ENCODE measurements at regions not wholly inside any gene's neighbourhood (a gene's known extent, or its start where the extent isn't known, plus 50 kb on each side); places are given as distances from the start of the nearest gene placed in this dataset.

DNA sequence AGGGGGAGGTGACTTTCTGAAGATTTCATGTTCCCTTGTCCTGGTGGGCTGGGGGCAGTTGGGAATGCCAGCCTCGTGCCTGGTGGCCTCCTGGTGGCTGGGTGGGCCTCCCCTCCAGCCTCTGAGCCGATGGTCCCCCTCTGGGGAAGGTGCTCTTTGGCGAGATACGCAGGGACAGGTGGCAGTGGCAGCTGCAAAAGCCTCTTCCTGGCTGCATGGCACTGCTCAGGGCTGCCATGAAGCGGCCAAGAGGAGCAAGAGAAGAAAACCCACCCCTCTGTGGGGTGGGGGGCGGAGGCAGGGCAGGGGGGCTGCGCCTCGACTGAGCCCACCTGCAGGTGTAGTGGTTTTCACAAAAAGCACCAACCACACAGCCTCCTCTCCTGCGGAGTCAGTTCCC lies 61.8 kb upstream of the PHF21B start:
- no peaks in the 10 kb centered on the region for H3K4me1 ChIP-seq (ENCODE audit: control insufficient read depth in 2 of 2, insufficient read depth in 2 of 2, low read length in 2 of 2)
- H3K4me3 Mint-ChIP-seq, result no peak overlapping the region
- H3K4me1 Mint-ChIP-seq, result no peaks in the 10 kb centered on the region
- ChIA-PET CTCF (no interaction called here), POLR2A (no interaction called here)
- DNase-seq, result no peak
- TF ChIP-seq, protein P1, sequence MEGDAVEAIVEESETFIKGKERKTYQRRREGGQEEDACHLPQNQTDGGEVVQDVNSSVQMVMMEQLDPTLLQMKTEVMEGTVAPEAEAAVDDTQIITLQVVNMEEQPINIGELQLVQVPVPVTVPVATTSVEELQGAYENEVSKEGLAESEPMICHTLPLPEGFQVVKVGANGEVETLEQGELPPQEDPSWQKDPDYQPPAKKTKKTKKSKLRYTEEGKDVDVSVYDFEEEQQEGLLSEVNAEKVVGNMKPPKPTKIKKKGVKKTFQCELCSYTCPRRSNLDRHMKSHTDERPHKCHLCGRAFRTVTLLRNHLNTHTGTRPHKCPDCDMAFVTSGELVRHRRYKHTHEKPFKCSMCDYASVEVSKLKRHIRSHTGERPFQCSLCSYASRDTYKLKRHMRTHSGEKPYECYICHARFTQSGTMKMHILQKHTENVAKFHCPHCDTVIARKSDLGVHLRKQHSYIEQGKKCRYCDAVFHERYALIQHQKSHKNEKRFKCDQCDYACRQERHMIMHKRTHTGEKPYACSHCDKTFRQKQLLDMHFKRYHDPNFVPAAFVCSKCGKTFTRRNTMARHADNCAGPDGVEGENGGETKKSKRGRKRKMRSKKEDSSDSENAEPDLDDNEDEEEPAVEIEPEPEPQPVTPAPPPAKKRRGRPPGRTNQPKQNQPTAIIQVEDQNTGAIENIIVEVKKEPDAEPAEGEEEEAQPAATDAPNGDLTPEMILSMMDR (IDR thresholded peaks at IDR 0.05), result no peak
- no peak for TF ChIP-seq EZH2 (IDR thresholded peaks at IDR 0.05; ENCODE audit: borderline replicate concordance, insufficient read depth, low read depth, low read length, poor library complexity, severe bottlenecking)
- no peaks in the 10 kb centered on the region for H3K36me3 ChIP-seq (replicated peaks in 1 of 2; ENCODE audit: control extremely low read depth in 1 of 2, control insufficient read depth in 1 of 2, extremely low read depth in 1 of 2, insufficient read depth in 2 of 2, low read length in 1 of 2)
- H3K9ac ChIP-seq (ENCODE audit: low read length), result no peak overlapping the region
- no peak overlapping the region for H3K4me2 ChIP-seq (replicated peaks; ENCODE audit: low read depth, low read length, poor library complexity, severe bottlenecking)
- no peak overlapping the region for H3K27ac Mint-ChIP-seq
- H3K27me3 ChIP-seq (replicated peaks in 1 of 4; ENCODE audit: control extremely low read depth in 1 of 4, control insufficient read depth in 3 of 4, insufficient read depth in 4 of 4, low read length in 3 of 4), result peaks cover 0 to 18% (median 1%) of the 10 kb centered on the region in 4 experiments
- intact Hi-C loops (cut with micrococcal nuclease), result no loop called here
- peaks cover 0 to 12% (median 0%) of the 10 kb centered on the region in 3 donors for H3K9me3 ChIP-seq (ENCODE audit: control extremely low read depth in 1 of 3, control insufficient read depth in 2 of 3, insufficient read depth in 1 of 3, low read length in 2 of 3)
- H2AFZ ChIP-seq (ENCODE audit: insufficient read depth, low read depth, low read length, poor library complexity, severe bottlenecking), result no peak overlapping the region
- H4K20me1 ChIP-seq (ENCODE audit: control insufficient read depth, insufficient read depth, low read length, poor library complexity, severe bottlenecking), result no peaks in the 10 kb centered on the region
- no peak for ATAC-seq (ENCODE audit: low read depth)
- H3K27ac ChIP-seq (ENCODE audit: low read length in 2 of 2), result no peak overlapping the region
- H3K79me2 ChIP-seq (ENCODE audit: control insufficient read depth, insufficient read depth, low read length), result no peaks in the 10 kb centered on the region
- no peaks in the 10 kb centered on the region for H3K9me3 Mint-ChIP-seq (ENCODE audit: insufficient read depth)
- peaks cover 44% of the 10 kb centered on the region for H3K27me3 Mint-ChIP-seq
- WGBS (ENCODE audit: insufficient coverage), result 51% methylated on average over 7 of the region's 9 CpGs
- H3K4me3 ChIP-seq (ENCODE audit: control extremely low read depth in 1 of 5, extremely low read depth in 1 of 5, insufficient read depth in 1 of 5, low read depth in 2 of 5, low read length in 4 of 5), result no peak overlapping the region

- Histone ChIP-seq H4K20me1 (ENCODE audit: control insufficient read depth, insufficient read depth, low read length, poor library complexity, severe bottlenecking) (no peaks in the 10 kb centered on the region), H3K9ac (ENCODE audit: low read length) (no peak overlapping the region), H3K9me3 (ENCODE audit: control extremely low read depth in 1 of 3, control insufficient read depth in 2 of 3, insufficient read depth in 1 of 3, low read length in 2 of 3) (peaks cover 0 to 12% (median 0%) of the 10 kb centered on the region in 3 donors), H3K79me2 (ENCODE audit: control insufficient read depth, insufficient read depth, low read length) (no peaks in the 10 kb centered on the region), H2AFZ (ENCODE audit: insufficient read depth, low read depth, low read length, poor library complexity, severe bottlenecking) (no peak overlapping the region), H3K27me3 (replicated peaks in 1 of 4; ENCODE audit: control extremely low read depth in 1 of 4, control insufficient read depth in 3 of 4, insufficient read depth in 4 of 4, low read length in 3 of 4) (peaks cover 0 to 18% (median 1%) of the 10 kb centered on the region in 4 experiments), H3K4me3 (ENCODE audit: control extremely low read depth in 1 of 5, extremely low read depth in 1 of 5, insufficient read depth in 1 of 5, low read depth in 2 of 5, low read length in 4 of 5) (no peak overlapping the region), H3K4me1 (ENCODE audit: control insufficient read depth in 2 of 2, insufficient read depth in 2 of 2, low read length in 2 of 2) (no peaks in the 10 kb centered on the region), H3K36me3 (replicated peaks in 1 of 2; ENCODE audit: control extremely low read depth in 1 of 2, control insufficient read depth in 1 of 2, extremely low read depth in 1 of 2, insufficient read depth in 2 of 2, low read length in 1 of 2) (no peaks in the 10 kb centered on the region), H3K27ac (ENCODE audit: low read length in 2 of 2) (no peak overlapping the region), H3K4me2 (replicated peaks; ENCODE audit: low read depth, low read length, poor library complexity, severe bottlenecking) (no peak overlapping the region)
- no peak overlapping the region for H3K4me3 Mint-ChIP-seq
- H3K4me1 Mint-ChIP-seq, result no peaks in the 10 kb centered on the region
- no peak for ATAC-seq (ENCODE audit: low read depth)
- TF ChIP-seq, protein P1 (IDR thresholded peaks at IDR 0.05), result no peak
- TF ChIP-seq EZH2 (IDR thresholded peaks at IDR 0.05; ENCODE audit: borderline replicate concordance, insufficient read depth, low read depth, low read length, poor library complexity, severe bottlenecking), result no peak
- POLR2A ChIA-PET, result no interaction called here
- H3K9me3 Mint-ChIP-seq (ENCODE audit: insufficient read depth), result no peaks in the 10 kb centered on the region
- intact Hi-C loops (cut with micrococcal nuclease), result no loop called here
- no peak overlapping the region for H3K27ac Mint-ChIP-seq
- 43% methylated on average over 14 of the region's 17 CpGs for WGBS (ENCODE audit: insufficient coverage)
- DNase-seq, result no peak
- peaks cover 48% of the 10 kb centered on the region for H3K27me3 Mint-ChIP-seq
- CTCF ChIA-PET, result no interaction called here
Observed at GRCh38 chr22:45072322-45072903, 62.6 kb upstream of the PHF21B start.
